PC-9 (cell line): ENCODE measurements at regions not wholly inside any gene's neighbourhood (a gene's known extent, or its start where the extent isn't known, plus 50 kb on each side); places are given as distances from the start of the nearest gene placed in this dataset.

Experiments
- BruUV-seq: library from RNA; stranded (reverse); fragments of 400-500 nt; replicated peaks from 2 replicates; lab custom pipeline; 2021; lab: Mats Ljungman, UMichigan
- CTCF ChIA-PET: fragments of 300-600 bp; sonication (Branson Sonifier 250); formaldehyde crosslinking; loops from one replicate; lab custom pipeline; 2022; ENCODE audit warnings: antibody characterized with exemption; lab: Charles Lee
- POLR2A ChIA-PET: fragments of 300-600 bp; sonication (Branson Sonifier 250); formaldehyde crosslinking; loops from one replicate; lab custom pipeline; 2022; ENCODE audit warnings: antibody characterized with exemption; ENCODE audit not compliant: unreplicated experiment; lab: Charles Lee
- DNase-seq, 2 experiments: peaks; one replicate each; pipeline versions ENCODE4 v3.0.0 to v3.0.0-alpha.2; 2015 to 2022; ENCODE audit warnings: mixed read lengths in 1 of 2
- H2AFZ ChIP-seq: fragments of 200-600 bp; sonication (generic); 2 replicates; pipeline ENCODE4 v1.8.1; 2017; ENCODE audit warnings: antibody characterized with exemption
- H3F3A ChIP-seq: fragments of 200-600 bp; sonication (generic); 2 replicates; pipeline ENCODE4 v1.8.1; 2017; ENCODE audit warnings: antibody characterized with exemption, mild to moderate bottlenecking, low read depth; ENCODE audit not compliant: insufficient read depth
- H3K27ac ChIP-seq: fragments of 200-600 bp; sonication (generic); 2 replicates; pipeline ENCODE4 v1.6.1; 2016; ENCODE audit warnings: mixed run types
- H3K27me3 ChIP-seq: fragments of 200-600 bp; sonication (generic); 2 replicates; pipeline ENCODE4 v1.6.1; 2016; ENCODE audit warnings: low read depth, mixed run types; ENCODE audit not compliant: insufficient read depth
- H3K36me3 ChIP-seq: fragments of 200-600 bp; sonication (generic); 2 replicates; pipeline ENCODE4 v1.6.1; 2016; ENCODE audit warnings: low read depth, mixed run types
- H3K4me1 ChIP-seq: fragments of 200-600 bp; sonication (generic); replicated peaks from 2 replicates; pipeline ENCODE4 v1.6.1; 2016; ENCODE audit warnings: mixed run types; ENCODE audit not compliant: insufficient read depth
- H3K4me2 ChIP-seq: fragments of 200-600 bp; sonication (generic); 2 replicates; pipeline ENCODE4 v1.6.1; 2017; ENCODE audit warnings: mixed run types
- H3K4me3 ChIP-seq: fragments of 200-600 bp; sonication (generic); 2 replicates; pipeline ENCODE4 v1.6.1; 2016; ENCODE audit warnings: mixed run types
- H3K79me2 ChIP-seq: fragments of 200-600 bp; sonication (generic); 2 replicates; pipeline ENCODE4 v1.6.1; 2017; ENCODE audit warnings: low read depth, mixed run types
- H3K9me2 ChIP-seq: fragments of 200-600 bp; sonication (generic); 2 replicates; pipeline ENCODE4 v1.8.1; 2017; ENCODE audit warnings: mild to moderate bottlenecking; ENCODE audit not compliant: insufficient read depth
- H3K9me3 ChIP-seq: fragments of 200-600 bp; sonication (generic); 2 replicates; pipeline ENCODE4 v1.8.1; 2016; ENCODE audit warnings: low read depth; ENCODE audit not compliant: insufficient read depth
- H4K20me1 ChIP-seq: fragments of 200-600 bp; sonication (generic); 2 replicates; pipeline ENCODE4 v1.8.1; 2017; ENCODE audit not compliant: insufficient read depth
- CTCF ChIP-seq: fragments of 200-600 bp; sonication (generic); conservative IDR thresholded peaks from 2 replicates; pipeline ENCODE4 v1.6.1; 2017; ENCODE audit warnings: mixed run types, antibody characterized with exemption, mild to moderate bottlenecking, moderate library complexity
- EZH2 ChIP-seq: fragments of 200-600 bp; sonication (generic); IDR thresholded peaks from 2 replicates; pipeline ENCODE4 v1.8.0; 2017; ENCODE audit warnings: antibody characterized with exemption, low read depth
- intact Hi-C: fragments of 100-400 bp; cut with micrococcal nuclease; formaldehyde crosslinking; loops from one replicate; pipeline ENCODE4 v1.10.0; 2022; ENCODE audit not compliant: unreplicated experiment

- Histone ChIP-seq H3K27ac (no peak overlapping the region), H3K4me2 (0 out of 2 replicates have a peak overlapping the region, but pooled peaks have one; percentile 35), H3K9me3 (no peaks in the 10 kb centered on the region), H3F3A (no peaks in the 10 kb centered on the region), H3K4me1 (peaks cover 9% of the 10 kb centered on the region), H3K9me2 (no peaks in the 10 kb centered on the region), H4K20me1 (no peaks in the 10 kb centered on the region), H3K27me3 (no peaks in the 10 kb centered on the region), H3K79me2 (no peaks in the 10 kb centered on the region), H3K4me3 (no peak overlapping the region), H3K36me3 (no peaks in the 10 kb centered on the region), H2AFZ (no peak overlapping the region)
- ChIA-PET CTCF (interaction anchor here (0.9 kb wide), 1 partner anchor 535 kb away, joined by 3 read pairs; no protein-coding TSS in a partner anchor), POLR2A (interaction anchor here (0.6 kb wide), 1 partner anchor 57 kb away, joined by 5 read pairs; no protein-coding TSS in a partner anchor)
- BruUV-seq, result no TSS peak
- peak in 1 of 2 experiments; percentile 62 for DNase-seq
- TF ChIP-seq CTCF (no peak), EZH2 (no peak)
- intact Hi-C loops, result no loop called here
These were observed 536.3 kb upstream of the CCDC196 start for GRCh38 chr14:65949711-65950516.

GRCh38 chr14:65954942-65955341 is 531.2 kb upstream of the CCDC196 start:
- Histone ChIP-seq H3K79me2 (no peaks in the 10 kb centered on the region), H3K9me2 (no peaks in the 10 kb centered on the region), H4K20me1 (no peaks in the 10 kb centered on the region), H3K4me2 (no peak overlapping the region), H3K36me3 (no peaks in the 10 kb centered on the region), H3K4me3 (no peak overlapping the region), H3F3A (no peaks in the 10 kb centered on the region), H2AFZ (no peak overlapping the region), H3K9me3 (no peaks in the 10 kb centered on the region), H3K4me1 (peaks cover 4% of the 10 kb centered on the region), H3K27ac (no peak overlapping the region), H3K27me3 (no peaks in the 10 kb centered on the region)
- ChIA-PET POLR2A (no interaction called here), CTCF (no interaction called here)
- no peak for DNase-seq
- no TSS peak for BruUV-seq
- TF ChIP-seq CTCF (no peak), EZH2 (no peak)
- intact Hi-C loops, result loop anchor here (2.0 to 5.0 kb wide), 2 partner anchors 128 to 538 kb away; no protein-coding TSS in a partner anchor

- Histone ChIP-seq H3K9me2 (no peaks in the 10 kb centered on the region), H3F3A (no peaks in the 10 kb centered on the region), H3K4me2 (no peak overlapping the region), H3K27ac (no peak overlapping the region), H3K4me1 (no peaks in the 10 kb centered on the region), H3K79me2 (no peaks in the 10 kb centered on the region), H2AFZ (no peak overlapping the region), H3K36me3 (no peaks in the 10 kb centered on the region), H3K27me3 (no peaks in the 10 kb centered on the region), H4K20me1 (no peaks in the 10 kb centered on the region), H3K4me3 (no peak overlapping the region), H3K9me3 (no peaks in the 10 kb centered on the region)
- POLR2A ChIA-PET, result no interaction called here
- intact Hi-C loops, result loop anchor here (5.0 kb wide), 1 partner anchor 540 kb away; no protein-coding TSS in a partner anchor
- TF ChIP-seq CTCF (no peak), EZH2 (no peak)
- DNase-seq, result no peak
- no TSS peak for BruUV-seq
- CTCF ChIA-PET, result interaction anchor here (0.6 kb wide), 2 partner anchors 983 to 1257 kb away, joined by 3 to 12 read pairs; no protein-coding TSS in a partner anchor
These were observed 528.5 kb upstream of the CCDC196 start for GRCh38 chr14:65957631-65958205.
